ENCODE measurements at regions not wholly inside any gene's neighbourhood (a gene's known extent, or its start where the extent isn't known, plus 50 kb on each side); places are given as distances from the start of the nearest gene placed in this dataset.
"Not testable (repeated sequence)": the region's sequence is repeated elsewhere in the genome, so short reads cannot be mapped to it uniquely, and the experiment has no call there.

- intact Hi-C loops (cut with DNase I), result no loop called here
- DNase-seq, result no peak
Measured at GRCh38 chr6:14756340-14756739, 489.5 kb upstream of the JARID2 start.

- no peak for DNase-seq
- intact Hi-C loops (cut with DNase I), result no loop called here
Measured at GRCh38 chr6:14757014-14757413, 488.9 kb upstream of the JARID2 start.

- DNase-seq, result no peak
- intact Hi-C loops (cut with DNase I), result no loop called here
Measured at GRCh38 chr6:14757418-14757817, 488.5 kb upstream of the JARID2 start.

DNA sequence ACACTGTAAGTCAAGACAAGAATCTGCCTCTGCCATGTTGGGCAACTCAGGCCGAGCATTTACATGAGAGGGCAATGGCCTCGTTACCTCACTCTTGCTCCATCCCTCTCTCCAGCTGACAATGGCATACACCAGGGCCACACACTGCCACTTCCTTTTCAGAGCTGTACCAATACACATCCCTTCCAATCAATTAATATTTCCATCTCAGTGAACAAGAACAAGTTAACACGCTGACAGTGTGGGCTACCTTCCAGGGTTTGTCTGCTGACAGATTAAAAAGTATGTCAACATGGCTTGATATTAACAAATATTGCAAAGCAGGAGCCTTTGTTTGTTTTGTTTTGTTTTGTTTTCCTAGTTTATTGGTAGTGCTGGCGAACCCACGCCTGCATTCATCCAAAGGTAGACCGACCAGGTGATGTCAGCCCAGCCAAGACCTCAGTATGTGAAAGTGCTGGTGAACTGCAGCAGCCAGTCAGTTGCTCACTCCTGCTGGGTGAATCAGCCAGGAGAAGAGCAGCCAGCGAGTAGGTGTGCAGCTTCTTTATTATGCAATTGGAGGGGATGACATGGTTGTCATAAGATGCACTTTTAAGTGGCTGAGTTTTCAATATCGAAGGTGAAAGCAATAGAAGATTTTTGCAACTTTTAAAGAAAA lies 487.3 kb upstream of the JARID2 start:
- DNase-seq, result no peak
- intact Hi-C loops (cut with DNase I), result no loop called here

GRCh38 chr6:14759976-14760672 lies 485.7 kb upstream of the JARID2 start:
- intact Hi-C loops (cut with DNase I), result no loop called here

GRCh38 chr6:14762077-14762476 lies 483.8 kb upstream of the JARID2 start:
- DNase-seq, result no peak
- intact Hi-C loops (cut with DNase I), result no loop called here

More at GRCh38 chr6:14759976-14760672, 485.7 kb upstream of the JARID2 start:
- DNase-seq, result no peak

DNA sequence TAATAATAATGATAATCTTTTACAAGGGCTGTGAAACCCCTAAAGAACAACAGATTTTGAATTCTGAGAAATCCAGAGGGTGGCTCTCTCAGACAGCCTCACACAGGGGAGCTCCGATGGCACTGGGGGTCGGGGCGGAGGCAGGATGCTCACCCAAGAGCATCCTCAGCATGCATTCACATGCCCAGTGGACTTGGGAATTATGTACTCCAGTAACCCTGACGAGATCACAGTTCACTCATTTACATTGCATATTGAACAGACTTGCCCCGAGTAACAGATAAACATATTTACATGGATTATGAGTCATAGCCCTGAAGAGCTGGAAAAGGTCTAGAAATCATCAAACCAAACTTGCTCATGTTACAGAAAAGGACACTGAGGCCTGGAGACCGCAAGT lies 482.7 kb upstream of the JARID2 start:
- DNase-seq, result no peak
- intact Hi-C loops (cut with DNase I), result no loop called here

DNA sequence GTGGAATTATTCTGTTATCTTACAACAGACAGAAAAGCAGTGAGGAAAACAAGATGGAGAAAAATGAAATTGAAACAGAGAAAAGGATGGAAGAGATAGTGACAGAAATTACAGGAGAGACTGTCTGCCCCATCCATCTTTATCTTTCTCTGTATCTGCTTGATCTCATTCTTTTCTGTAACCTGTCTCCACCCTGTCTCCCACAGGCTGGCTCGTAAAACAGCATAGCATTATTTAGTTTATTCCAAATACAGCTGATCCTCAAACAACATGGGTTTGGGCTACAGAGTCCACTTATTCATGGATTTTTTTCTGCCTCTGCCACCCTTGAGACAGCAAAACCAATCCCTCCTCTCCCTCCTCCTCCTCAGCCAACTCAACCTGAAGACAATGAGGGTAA lies 482.3 kb upstream of the JARID2 start:
- DNase-seq, result no peak
- intact Hi-C loops (cut with DNase I), result no loop called here

DNA sequence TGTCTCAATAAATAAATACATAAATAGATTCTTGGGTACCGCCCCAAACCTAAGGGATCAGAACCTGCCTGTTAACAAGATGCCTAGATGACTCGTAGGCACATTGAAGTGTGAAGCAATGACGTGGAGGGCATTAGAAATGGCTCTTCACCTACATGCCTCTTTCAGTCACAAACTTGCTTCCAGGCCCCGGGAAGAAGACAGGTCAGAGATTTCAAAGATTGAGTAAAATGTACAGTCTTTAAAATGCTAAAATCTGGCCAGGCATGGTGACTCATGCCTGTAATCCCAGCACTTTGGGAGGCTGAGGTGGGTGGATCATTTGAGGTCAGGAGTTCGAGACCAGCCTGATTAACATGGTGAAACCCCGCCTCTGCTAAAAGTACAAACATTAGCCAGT lies 480.8 kb upstream of the JARID2 start:
- no peak for DNase-seq
- intact Hi-C loops (cut with DNase I), result no loop called here

DNA sequence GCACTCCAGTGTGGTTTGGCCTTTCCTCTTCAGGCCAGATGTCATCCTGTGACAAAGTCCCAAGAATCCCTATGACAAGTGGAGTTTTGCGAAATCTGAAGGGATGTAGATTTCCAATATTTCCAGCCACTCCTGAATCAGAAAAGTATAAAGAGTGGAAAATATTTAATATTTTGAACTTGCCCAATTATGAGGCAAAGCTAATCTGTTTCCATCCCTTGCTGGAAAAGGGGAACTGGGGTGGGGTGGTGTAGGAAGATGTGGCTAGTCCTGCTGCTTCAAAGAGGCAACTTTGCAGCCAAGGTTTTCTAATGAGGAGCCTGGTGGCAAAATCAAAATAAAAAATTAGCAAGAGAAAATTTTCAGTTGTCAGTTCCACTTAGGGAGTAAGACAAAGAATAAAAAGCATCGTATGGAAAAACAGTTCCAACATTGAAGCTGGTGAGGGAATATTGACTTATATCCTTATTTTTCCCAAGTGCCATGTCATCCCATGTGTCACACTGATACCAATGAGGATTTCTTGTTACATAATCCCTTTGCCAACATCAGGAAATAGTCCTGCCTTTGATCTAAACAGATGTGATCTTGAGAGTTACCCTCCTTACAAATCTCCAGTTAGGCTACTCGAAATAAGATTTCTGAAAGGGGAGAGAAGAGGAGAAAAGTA lies 480.0 kb upstream of the JARID2 start:
- intact Hi-C loops (cut with DNase I), result no loop called here
- no peak for DNase-seq

DNA sequence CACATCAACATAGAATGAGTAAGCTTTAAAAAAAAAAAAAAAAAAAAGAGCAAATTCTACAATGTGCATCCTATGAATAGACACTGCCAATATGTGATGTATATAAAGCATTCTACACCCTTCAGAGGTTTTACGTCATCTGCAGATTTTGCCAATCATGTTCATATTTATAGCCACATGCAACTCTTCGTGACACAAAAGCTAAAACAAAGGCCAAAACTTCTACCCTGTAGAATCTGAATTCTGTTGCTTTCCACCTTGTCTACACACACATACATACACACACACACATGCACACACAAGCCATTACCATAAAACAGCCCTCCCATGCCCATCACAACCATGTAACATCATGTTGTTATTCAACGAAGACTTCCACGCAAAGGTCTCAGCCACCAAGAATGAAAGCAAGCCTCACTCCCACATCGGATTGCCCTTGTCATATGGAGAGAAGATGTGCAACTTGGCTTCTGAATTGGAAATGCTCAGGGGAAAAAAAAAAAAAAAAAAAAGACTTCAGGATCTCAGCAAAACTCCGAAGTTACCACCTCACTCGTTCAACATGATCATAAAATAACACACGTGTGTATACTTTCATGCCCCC lies 479.4 kb upstream of the JARID2 start:
- DNase-seq, result no peak
- intact Hi-C loops (cut with DNase I), result no loop called here

- intact Hi-C loops (cut with DNase I), result no loop called here
- DNase-seq, result no peak
Measured at GRCh38 chr6:14767226-14767625, 478.6 kb upstream of the JARID2 start.

- intact Hi-C loops (cut with DNase I), result no loop called here
- DNase-seq, result no peak
Measured at GRCh38 chr6:14770040-14770439, 475.8 kb upstream of the JARID2 start.

- intact Hi-C loops (cut with DNase I), result no loop called here
- DNase-seq, result no peak
Measured at GRCh38 chr6:14770572-14770971, 475.3 kb upstream of the JARID2 start.

DNA sequence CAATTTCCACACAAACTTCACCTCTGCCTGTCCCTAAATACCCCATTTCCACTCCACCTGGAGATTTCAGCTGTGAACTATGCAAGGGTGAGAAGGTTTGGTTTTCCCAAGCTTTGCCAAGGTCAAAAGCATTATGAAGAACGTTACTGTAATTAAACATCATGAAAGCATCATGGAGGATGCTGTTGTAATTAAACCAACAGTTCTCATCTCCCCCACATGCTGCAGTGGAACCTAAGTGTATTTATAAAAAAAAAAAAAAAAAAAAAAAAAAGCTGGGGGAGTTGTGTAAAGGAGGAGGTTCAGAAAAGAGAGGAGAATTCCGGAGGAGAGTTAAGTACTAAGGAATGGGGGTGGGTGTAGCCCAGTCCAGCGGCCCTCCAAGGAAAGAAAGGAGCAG lies 474.9 kb upstream of the JARID2 start:
- intact Hi-C loops (cut with DNase I), result no loop called here
- DNase-seq, result no peak

GRCh38 chr6:14772188-14772587 lies 473.7 kb upstream of the JARID2 start:
- intact Hi-C loops (cut with DNase I), result no loop called here
- no peak for DNase-seq

GRCh38 chr6:14775528-14775927 lies 470.3 kb upstream of the JARID2 start:
- DNase-seq, result no peak
- intact Hi-C loops (cut with DNase I), result no loop called here

GRCh38 chr6:14776307-14776706 lies 469.6 kb upstream of the JARID2 start:
- intact Hi-C loops (cut with DNase I), result no loop called here
- no peak for DNase-seq

DNA sequence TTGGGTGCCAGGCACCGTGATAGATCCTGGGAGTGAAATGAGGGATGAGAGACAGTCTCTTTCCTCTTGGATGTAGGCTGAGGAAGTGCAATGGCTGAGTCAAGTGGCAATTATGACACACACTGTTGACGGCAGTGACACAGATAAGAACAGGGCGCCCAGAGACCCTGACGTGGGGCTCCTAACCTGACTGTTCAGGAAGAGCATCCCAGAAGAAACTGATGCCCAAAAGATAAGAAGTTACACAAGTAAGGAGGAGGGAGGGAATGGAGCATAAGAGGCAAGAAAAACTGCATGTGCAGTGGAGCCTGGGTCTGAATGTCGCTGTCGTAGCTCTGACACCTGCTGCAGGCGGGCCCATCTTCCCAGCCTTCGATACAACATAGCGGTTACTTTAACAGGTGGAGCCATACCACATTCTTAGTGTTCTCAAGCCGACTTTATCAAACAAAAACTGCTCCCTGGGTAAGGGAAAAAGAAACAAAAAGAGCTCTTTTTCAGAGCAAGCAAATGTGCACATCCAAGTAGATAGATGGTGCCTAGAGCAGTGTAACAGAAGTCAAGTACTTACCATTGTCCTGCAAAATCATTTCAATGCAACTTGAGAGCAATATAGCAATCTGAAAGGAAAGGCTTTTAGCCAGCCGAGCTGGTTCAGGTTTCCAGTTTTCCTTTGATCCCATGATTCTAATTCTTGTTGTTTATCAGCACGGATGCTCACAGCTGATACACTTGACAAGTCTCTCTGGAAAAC lies 463.9 kb upstream of the JARID2 start:
- intact Hi-C loops (cut with DNase I), result no loop called here
- no peak for DNase-seq

GRCh38 chr6:14782921-14783464 lies 462.9 kb upstream of the JARID2 start:
- DNase-seq; intact Hi-C loops (cut with DNase I): not testable (repeated sequence)

Data from posterior cingulate gyrus (tissue), 11 donors.